ENCODE measurements at regions not wholly inside any gene's neighbourhood (a gene's known extent, or its start where the extent isn't known, plus 50 kb on each side); places are given as distances from the start of the nearest gene placed in this dataset.
A peak's percentile ranks its signal among the peaks of the same experiment; 100 is the strongest.

DNA sequence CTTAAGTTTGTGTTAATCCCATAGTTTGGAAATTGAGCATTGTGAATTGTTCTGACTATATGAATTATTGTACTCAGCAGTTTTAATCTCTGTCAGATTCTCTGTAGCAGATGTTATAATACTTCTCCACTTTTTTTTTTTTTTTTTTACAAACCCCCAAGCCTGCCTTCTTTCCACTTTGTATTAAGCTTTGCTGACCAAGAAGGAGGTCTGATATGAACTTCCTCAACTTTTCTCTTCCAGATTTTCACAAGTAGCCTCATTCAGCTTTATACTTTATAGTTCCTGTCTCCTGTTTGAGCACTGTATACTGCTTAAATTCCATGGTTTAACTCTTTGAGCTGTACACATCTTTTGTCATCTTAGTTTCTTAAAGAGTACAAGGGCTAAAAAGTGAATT is 105.0 kb downstream of the HAUS1 start:
- Mint-ChIP-seq H3K9me3 (ENCODE audit: unreplicated experiment) (no peaks in the 10 kb centered on the region), H3K4me3 (ENCODE audit: unreplicated experiment) (no peak overlapping the region), H3K27me3 (ENCODE audit: unreplicated experiment) (no peaks in the 10 kb centered on the region), H3K36me3 (ENCODE audit: unreplicated experiment) (peaks cover 4% of the 10 kb centered on the region), H3K4me1 (ENCODE audit: unreplicated experiment) (peaks cover 31% of the 10 kb centered on the region), H3K27ac (ENCODE audit: unreplicated experiment) (no peak overlapping the region)
- TF ChIP-seq, protein P1, sequence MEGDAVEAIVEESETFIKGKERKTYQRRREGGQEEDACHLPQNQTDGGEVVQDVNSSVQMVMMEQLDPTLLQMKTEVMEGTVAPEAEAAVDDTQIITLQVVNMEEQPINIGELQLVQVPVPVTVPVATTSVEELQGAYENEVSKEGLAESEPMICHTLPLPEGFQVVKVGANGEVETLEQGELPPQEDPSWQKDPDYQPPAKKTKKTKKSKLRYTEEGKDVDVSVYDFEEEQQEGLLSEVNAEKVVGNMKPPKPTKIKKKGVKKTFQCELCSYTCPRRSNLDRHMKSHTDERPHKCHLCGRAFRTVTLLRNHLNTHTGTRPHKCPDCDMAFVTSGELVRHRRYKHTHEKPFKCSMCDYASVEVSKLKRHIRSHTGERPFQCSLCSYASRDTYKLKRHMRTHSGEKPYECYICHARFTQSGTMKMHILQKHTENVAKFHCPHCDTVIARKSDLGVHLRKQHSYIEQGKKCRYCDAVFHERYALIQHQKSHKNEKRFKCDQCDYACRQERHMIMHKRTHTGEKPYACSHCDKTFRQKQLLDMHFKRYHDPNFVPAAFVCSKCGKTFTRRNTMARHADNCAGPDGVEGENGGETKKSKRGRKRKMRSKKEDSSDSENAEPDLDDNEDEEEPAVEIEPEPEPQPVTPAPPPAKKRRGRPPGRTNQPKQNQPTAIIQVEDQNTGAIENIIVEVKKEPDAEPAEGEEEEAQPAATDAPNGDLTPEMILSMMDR (IDR thresholded peaks at IDR 0.05) = no peak
- no peak for DNase-seq (ENCODE audit: extremely low spot score, unreplicated experiment)

DNA sequence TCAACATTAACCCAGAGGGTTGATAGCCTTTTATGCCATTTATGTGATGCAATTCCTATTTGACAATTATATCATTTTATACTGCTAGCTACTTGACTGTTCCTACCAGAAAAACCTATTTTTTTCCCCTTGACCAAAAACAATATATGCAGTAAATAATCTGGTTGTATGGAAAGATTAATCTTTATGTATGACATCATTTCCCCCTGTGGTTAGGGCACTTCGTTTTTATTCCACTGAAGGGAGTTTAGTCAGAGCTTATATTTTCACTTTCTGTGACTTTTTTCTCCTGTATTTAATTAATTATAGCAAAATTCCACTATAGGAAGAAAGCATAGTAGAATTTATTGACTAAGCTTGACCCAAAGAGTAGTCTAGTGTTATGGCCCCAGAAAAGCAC is 107.6 kb downstream of the HAUS1 start:
- TF ChIP-seq, protein P1 (IDR thresholded peaks at IDR 0.05) = no peak
- Mint-ChIP-seq H3K27me3 (ENCODE audit: unreplicated experiment) (no peaks in the 10 kb centered on the region), H3K4me3 (ENCODE audit: unreplicated experiment) (no peak overlapping the region), H3K9me3 (ENCODE audit: unreplicated experiment) (no peaks in the 10 kb centered on the region), H3K27ac (ENCODE audit: unreplicated experiment) (no peak overlapping the region), H3K4me1 (ENCODE audit: unreplicated experiment) (peaks cover 13% of the 10 kb centered on the region), H3K36me3 (ENCODE audit: unreplicated experiment) (peaks cover 14% of the 10 kb centered on the region)
- DNase-seq (ENCODE audit: extremely low spot score, unreplicated experiment) = no peak

DNA sequence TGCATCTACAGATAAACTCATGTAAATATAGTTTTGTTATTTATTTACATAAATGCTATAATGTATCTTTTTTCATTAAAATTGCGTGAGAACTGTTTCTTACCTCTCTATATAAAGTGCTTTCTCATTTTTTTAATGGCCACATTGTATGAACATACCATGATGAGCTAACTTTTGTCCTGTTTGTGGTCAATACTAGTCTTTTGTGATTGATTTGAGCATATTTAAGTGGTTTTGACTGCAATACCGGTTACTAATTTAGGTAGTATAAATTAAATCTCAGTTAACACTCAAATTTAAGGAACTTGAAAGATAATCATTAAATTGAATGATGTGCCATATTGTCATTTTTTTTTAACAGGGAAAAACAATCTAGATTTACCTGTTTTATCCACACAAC is 108.2 kb downstream of the HAUS1 start:
- TF ChIP-seq, protein P1 (IDR thresholded peaks at IDR 0.05) = no peak
- Mint-ChIP-seq H3K4me1 (ENCODE audit: unreplicated experiment) (peaks cover 13% of the 10 kb centered on the region), H3K36me3 (ENCODE audit: unreplicated experiment) (peaks cover 18% of the 10 kb centered on the region), H3K9me3 (ENCODE audit: unreplicated experiment) (no peaks in the 10 kb centered on the region), H3K27me3 (ENCODE audit: unreplicated experiment) (no peaks in the 10 kb centered on the region), H3K4me3 (ENCODE audit: unreplicated experiment) (no peak overlapping the region), H3K27ac (ENCODE audit: unreplicated experiment) (no peak overlapping the region)
- DNase-seq (ENCODE audit: extremely low spot score, unreplicated experiment) = no peak

DNA sequence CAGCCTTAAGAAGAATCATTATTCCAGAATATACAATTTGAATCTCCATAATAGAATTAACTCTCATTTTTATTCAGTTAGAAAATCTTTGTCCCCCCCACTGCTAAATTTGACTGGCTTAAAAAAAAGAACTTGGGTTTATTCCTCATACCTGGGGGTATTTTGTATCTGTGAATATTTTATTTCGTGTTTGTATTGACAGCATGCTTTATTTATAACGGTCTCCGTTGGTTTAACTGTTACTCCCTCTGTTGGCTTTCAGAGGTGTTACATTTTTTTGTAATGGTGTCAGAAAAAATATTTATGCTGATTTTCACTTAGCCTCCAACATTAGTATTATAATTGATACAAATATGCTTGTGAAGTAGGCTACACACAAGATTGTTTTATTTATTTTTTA is 109.1 kb downstream of the HAUS1 start:
- Mint-ChIP-seq H3K4me3 (ENCODE audit: unreplicated experiment) (no peak overlapping the region), H3K36me3 (ENCODE audit: unreplicated experiment) (peaks cover 21% of the 10 kb centered on the region), H3K4me1 (ENCODE audit: unreplicated experiment) (peaks cover 13% of the 10 kb centered on the region), H3K27me3 (ENCODE audit: unreplicated experiment) (no peaks in the 10 kb centered on the region), H3K9me3 (ENCODE audit: unreplicated experiment) (no peaks in the 10 kb centered on the region), H3K27ac (ENCODE audit: unreplicated experiment) (no peak overlapping the region)
- DNase-seq (ENCODE audit: extremely low spot score, unreplicated experiment) = no peak
- TF ChIP-seq, protein P1 (IDR thresholded peaks at IDR 0.05) = peak; percentile 50

DNA sequence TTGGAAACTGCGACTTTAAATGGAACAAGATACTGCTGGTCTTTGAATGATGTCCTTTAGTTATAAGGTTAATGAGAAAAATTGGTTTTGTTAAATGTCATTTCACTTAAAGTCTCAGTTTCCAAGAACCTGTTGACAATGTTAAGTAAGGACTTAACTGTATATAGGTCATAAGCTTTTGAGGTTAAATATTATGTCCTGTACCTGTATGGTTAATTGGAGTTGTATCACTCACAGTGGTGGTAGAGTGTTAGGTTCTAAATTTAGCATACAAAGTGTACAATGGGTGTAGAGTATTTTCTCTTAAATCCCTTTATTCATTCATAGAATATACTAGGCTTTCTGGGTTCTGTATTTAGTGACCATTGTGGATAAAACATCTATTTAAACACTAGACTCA is 110.2 kb downstream of the HAUS1 start:
- no peaks in the 10 kb centered on the region for H3K27me3 Mint-ChIP-seq (ENCODE audit: unreplicated experiment)
- peaks cover 26% of the 10 kb centered on the region for H3K36me3 Mint-ChIP-seq (ENCODE audit: unreplicated experiment)
- peaks cover 13% of the 10 kb centered on the region for H3K4me1 Mint-ChIP-seq (ENCODE audit: unreplicated experiment)
- no peak for DNase-seq (ENCODE audit: extremely low spot score, unreplicated experiment)
- H3K27ac Mint-ChIP-seq (ENCODE audit: unreplicated experiment) = no peak overlapping the region
- no peak overlapping the region for H3K4me3 Mint-ChIP-seq (ENCODE audit: unreplicated experiment)
- TF ChIP-seq, protein P1 (IDR thresholded peaks at IDR 0.05) = no peak
- no peaks in the 10 kb centered on the region for H3K9me3 Mint-ChIP-seq (ENCODE audit: unreplicated experiment)

Data from osteocyte (in vitro differentiated cells).